Islet precursor cell (in vitro differentiated cells): ENCODE measurements at regions not wholly inside any gene's neighbourhood (a gene's known extent, or its start where the extent isn't known, plus 50 kb on each side); places are given as distances from the start of the nearest gene placed in this dataset.
"Not testable (repeated sequence)": the region's sequence is repeated elsewhere in the genome, so short reads cannot be mapped to it uniquely, and the experiment has no call there.

ENCODE experiments used
- DNase-seq: peaks from one replicate; pipeline ENCODE4 v3.0.0-alpha.2; 2018

GRCh38 chr1:60797351-60797750, 285.0 kb upstream of the NFIA start:
- DNase-seq, result no peak

DNA sequence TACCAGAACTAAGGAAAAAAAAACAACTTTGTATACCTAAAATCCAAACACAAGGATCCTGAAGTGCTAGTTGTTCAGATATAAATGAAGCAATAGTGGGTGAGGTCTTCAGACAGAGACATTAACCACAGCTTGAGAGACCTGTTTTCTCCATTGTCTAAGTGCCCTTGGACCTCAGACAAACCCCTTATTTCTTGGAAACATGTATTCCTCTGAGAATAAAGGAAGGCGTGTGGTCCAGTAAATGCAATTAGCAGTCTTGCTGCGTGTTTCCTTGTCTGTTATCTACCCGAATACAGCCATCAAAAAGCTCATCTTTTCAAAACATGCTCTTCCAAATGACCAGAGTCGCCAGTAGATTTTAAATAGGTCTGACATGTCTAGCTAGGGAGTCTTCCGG, 291.1 kb upstream of the NFIA start:
- DNase-seq, result no peak

DNA sequence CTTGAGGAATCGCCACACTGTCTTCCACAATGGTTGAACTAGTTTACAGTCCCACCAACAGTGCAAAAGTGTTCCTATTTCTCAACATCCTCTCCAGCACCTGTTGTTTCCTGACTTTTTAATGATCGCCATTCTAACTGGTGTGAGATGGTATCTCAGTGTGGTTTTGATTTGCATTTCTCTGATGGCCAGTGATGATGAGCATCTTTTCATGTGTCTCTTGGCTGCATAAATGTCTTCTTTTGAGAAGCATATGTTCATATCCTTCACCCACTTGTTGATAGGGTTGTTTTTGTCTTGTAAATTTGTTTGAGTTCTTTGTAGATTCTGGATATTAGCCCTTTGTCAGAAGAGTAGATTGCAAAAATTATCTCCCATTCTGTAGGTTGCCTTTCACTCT, 309.3 kb upstream of the NFIA start:
- not testable (repeated sequence) for DNase-seq

GRCh38 chr1:60769082-60769481, 313.3 kb upstream of the NFIA start:
- DNase-seq, result no peak

GRCh38 chr1:60765204-60765603, 317.2 kb upstream of the NFIA start:
- DNase-seq, result peak; percentile 60

GRCh38 chr1:60764489-60764888, 317.9 kb upstream of the NFIA start:
- DNase-seq, result no peak

GRCh38 chr1:60763741-60764140, 318.6 kb upstream of the NFIA start:
- no peak for DNase-seq

DNA sequence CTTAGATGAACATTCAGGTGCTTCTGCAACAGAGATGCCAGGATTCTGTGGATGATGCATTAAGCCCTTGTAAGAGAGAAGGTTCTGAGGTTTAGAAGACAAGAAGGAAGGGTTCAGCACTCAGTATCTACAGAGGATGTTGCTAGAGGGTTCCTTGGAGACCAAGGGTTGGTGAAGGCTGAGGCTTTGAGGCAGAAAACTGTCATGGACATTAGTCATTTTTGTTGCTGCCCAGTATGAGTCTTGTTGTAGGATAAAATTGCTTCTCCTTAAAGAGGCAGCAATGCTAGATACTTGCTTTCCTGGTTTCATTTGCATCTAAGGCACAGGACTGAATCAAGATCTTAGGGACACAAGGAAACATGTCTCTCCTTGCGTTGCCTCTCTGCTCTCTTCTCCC, 319.4 kb upstream of the NFIA start:
- no peak for DNase-seq

DNA sequence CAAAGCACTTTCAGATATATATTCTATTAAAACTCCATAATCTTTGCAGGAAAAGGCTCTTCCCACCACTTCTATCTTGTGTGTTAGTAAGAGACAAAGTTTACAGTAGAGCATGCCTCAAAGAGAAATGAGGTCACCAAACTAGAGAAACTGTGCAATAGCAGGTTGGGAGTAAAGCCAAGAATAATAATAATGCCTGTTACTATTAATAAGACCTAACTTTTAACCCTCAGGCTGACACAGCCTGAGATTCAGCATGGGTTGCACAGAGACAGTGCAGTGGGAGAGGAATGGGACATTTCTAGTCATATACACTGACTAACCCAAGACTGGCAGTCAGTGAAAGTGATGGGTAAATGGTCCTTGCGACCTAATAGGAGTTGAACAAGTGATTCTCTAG, 320.2 kb upstream of the NFIA start:
- DNase-seq, result no peak

- no peak for DNase-seq
These were observed 323.1 kb upstream of the NFIA start for GRCh38 chr1:60759291-60759690.

GRCh38 chr1:60757485-60757884, 324.9 kb upstream of the NFIA start:
- no peak for DNase-seq

- DNase-seq, result no peak
These were observed 329.1 kb upstream of the NFIA start for GRCh38 chr1:60753036-60753900.

GRCh38 chr1:60751306-60751705, 331.1 kb upstream of the NFIA start:
- DNase-seq, result no peak

DNA sequence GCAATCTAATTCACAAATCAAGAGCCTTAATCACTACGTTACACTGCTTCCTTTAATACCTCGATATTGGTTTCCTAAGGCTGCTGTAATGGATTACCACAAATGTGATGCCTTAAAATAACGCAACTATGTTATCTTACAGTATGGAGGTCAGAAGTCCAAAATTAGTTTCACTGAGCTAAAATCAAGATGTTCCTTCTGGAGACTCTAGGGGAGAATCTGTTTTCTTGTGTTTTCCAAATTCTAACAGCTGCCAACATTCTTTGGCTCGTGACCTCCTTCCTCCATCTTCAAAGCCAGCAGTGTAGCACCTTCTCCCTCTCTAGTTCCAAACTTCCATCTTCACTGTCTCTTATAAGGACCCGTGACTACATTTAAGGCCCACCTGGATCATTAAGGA, 335.0 kb upstream of the NFIA start:
- no peak for DNase-seq

DNA sequence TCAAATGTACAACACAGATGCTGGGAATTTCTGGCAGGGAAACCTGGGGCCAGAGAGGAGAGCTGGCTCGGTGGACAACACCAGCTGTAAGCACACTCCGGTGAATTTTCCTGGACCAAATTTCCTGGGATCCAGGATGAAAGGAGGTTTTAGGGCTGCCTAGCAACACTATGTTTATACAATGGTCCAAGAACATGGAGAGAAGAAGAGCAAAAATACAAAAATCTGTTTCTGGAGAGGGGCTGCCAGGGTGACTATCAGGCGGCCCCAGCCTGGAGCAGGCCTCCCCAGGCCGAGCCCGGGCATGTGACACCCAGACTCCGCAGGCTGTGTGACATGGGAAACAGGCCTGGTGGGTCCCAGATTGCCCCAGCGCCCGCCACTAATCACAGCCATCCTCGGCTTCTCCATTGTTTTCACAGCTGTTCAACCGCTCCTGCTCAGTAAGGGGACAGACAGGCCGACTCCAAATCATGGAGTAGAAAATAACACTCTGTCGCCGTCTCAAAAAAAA, 336.0 kb upstream of the NFIA start:
- DNase-seq, result no peak

DNA sequence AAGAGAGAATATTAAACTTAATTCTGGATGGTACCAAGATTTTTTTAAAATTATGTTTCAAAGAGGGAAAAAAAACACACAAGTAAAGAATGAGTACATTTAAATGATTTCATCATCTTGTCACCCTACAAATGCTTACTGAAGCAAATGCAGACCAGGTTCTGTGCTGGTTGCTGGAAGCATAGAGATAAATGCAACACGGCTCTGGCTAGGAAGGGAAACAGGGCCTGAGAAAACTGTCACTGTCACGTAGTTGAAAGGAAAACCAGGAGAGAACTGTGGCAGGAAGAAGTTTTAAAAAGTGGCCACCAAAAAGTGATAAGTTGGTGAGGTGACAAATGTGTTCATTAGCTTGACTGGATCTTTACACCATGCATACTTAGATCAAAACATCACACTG, 336.9 kb upstream of the NFIA start:
- no peak for DNase-seq

GRCh38 chr1:60742339-60742738, 340.0 kb upstream of the NFIA start:
- no peak for DNase-seq

- no peak for DNase-seq
These were observed 342.2 kb upstream of the NFIA start for GRCh38 chr1:60740154-60740553.

DNA sequence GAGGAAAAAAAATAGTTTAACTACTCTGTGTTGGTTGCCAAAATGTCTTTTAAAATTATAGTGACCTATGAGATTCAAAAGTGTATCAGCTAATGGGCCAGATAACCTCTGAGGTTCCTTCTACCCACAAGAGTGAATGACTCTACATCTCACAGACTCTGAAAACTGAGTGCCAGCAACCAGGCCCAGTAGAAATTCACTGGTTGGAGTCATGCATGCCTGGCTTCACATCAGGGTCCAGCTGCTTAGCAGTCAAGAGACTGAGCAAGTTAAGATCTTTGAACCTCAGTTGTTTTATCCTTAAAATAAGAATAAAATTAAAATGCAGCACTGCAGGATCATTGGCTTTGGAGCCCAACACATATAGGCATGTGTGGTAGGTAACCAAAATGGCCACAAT, 342.6 kb upstream of the NFIA start:
- no peak for DNase-seq

DNA sequence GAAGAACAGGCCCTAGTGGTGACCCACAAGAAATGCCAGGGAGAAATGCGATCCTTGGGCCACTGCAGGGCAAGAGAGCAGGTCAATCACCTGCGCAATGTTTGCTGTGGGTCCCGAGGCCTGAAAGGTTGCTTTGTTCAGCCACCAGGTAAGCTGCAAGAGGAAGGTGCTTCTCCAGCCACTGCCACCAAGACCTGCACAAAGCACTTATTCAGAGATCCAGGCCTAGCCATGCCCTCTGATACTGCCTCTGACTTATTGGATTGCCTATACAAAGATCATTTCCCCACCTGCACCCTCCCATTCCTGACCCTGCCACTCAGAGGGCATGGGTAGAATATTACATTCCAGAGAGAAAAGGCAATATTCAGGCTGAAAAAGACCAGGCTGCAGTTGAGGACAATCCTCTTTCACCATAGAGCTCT, 349.4 kb upstream of the NFIA start:
- no peak for DNase-seq

GRCh38 chr1:60731321-60731720, 351.0 kb upstream of the NFIA start:
- no peak for DNase-seq

GRCh38 chr1:60727552-60727951, 354.8 kb upstream of the NFIA start:
- DNase-seq, result peak; percentile 94

GRCh38 chr1:60716472-60716871, 365.9 kb upstream of the NFIA start:
- DNase-seq, result no peak

DNA sequence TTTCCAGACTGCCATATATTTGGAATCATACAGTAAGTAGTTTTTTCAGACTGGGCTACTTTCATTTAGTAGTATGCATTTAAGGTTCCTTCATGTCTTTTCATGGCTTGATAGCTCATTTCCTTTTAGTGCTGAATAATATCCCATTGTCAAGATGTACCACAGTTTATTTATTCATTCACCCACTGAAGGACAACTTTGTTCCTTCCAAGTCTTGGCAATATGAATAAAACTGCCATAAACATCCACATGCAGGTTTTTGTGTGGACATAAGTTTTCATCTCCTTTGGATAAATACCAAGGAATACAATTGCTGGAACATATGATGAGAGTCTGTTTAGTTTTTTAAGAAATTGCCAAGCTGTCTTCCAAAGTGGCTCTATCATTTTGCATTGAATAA, 366.4 kb upstream of the NFIA start:
- no peak for DNase-seq

DNA sequence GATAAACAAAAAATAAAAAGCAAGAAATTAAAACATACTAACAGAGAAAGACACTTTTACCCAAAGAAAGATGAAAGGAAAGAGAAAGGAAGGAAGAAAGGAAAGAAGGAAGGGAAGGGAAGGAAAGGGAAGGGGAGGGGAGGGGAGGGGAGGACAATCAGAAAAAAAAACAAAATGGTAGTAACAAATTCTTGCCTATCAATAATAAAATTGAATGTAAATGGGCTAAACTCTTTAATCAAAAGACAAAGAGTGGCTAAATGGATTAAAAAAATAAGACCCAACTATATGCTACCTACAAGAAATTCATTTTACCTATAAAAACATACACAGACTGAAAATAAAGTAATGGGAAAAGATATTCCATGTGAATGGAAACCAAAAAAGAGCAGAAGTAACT, 372.9 kb upstream of the NFIA start:
- no peak for DNase-seq
